ENCODE measurements at regions not wholly inside any gene's neighbourhood (a gene's known extent, or its start where the extent isn't known, plus 50 kb on each side); places are given as distances from the start of the nearest gene placed in this dataset.

- no peak overlapping the region for H3K27ac ChIP-seq
Observed at GRCh38 chr13:46947425-46948191, 50.8 kb upstream of the HTR2A start.

More at GRCh38 chr13:46947425-46948191, 50.8 kb upstream of the HTR2A start:
- no peak for TF ChIP-seq ZFX (IDR thresholded peaks at IDR 0.05; ENCODE audit: borderline replicate concordance)
- TF ChIP-seq, protein P1, sequence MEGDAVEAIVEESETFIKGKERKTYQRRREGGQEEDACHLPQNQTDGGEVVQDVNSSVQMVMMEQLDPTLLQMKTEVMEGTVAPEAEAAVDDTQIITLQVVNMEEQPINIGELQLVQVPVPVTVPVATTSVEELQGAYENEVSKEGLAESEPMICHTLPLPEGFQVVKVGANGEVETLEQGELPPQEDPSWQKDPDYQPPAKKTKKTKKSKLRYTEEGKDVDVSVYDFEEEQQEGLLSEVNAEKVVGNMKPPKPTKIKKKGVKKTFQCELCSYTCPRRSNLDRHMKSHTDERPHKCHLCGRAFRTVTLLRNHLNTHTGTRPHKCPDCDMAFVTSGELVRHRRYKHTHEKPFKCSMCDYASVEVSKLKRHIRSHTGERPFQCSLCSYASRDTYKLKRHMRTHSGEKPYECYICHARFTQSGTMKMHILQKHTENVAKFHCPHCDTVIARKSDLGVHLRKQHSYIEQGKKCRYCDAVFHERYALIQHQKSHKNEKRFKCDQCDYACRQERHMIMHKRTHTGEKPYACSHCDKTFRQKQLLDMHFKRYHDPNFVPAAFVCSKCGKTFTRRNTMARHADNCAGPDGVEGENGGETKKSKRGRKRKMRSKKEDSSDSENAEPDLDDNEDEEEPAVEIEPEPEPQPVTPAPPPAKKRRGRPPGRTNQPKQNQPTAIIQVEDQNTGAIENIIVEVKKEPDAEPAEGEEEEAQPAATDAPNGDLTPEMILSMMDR (IDR thresholded peaks at IDR 0.05): no peak

All from 22Rv1 (cell line).